Heart right ventricle (tissue), 16 donors: ENCODE measurements at regions not wholly inside any gene's neighbourhood (a gene's known extent, or its start where the extent isn't known, plus 50 kb on each side); places are given as distances from the start of the nearest gene placed in this dataset.

Experiments
- ATAC-seq, 8 donors: fragments of 200-7000 bp; cut with Tn5 transposase; one replicate each; pipeline ENCODE4 v1.9.1; 2020; ENCODE audit warnings: mild to moderate bottlenecking in 8 of 8, moderate library complexity in 8 of 8, moderate number of reproducible peaks in 1 of 8
- DNase-seq, 2 donors: peaks; one replicate each; pipeline ENCODE4 v3.0.0-alpha.2; 2020
- H3K27ac ChIP-seq, 10 donors: fragments of 200-600 bp; sonication (generic) in 2 of 10; one replicate each; pipeline versions ENCODE4 v1.5.0 to v1.8.0; 2020 to 2022; ENCODE audit warnings: mild to moderate bottlenecking in 3 of 10
- H3K27me3 ChIP-seq, 7 donors: fragments of 200-600 bp; one replicate each; pipeline ENCODE4 v1.8.0; 2021 to 2022; ENCODE audit warnings: mild to moderate bottlenecking in 2 of 7
- H3K36me3 ChIP-seq, 9 donors: fragments of 200-600 bp; sonication (generic) in 1 of 9; one replicate each; pipeline versions ENCODE4 v1.5.0 to v1.8.0; 2020 to 2022; ENCODE audit warnings: mild to moderate bottlenecking in 2 of 9
- H3K4me1 ChIP-seq, 9 donors: fragments of 200-600 bp; sonication (generic) in 1 of 9; one replicate each; pipeline versions ENCODE4 v1.5.0 to v1.8.0; 2020 to 2022; ENCODE audit warnings: mild to moderate bottlenecking in 4 of 9
- H3K4me3 ChIP-seq, 10 donors: fragments of 200-600 bp; sonication (generic) in 2 of 10; one replicate each; pipeline versions ENCODE4 v1.5.0 to v1.8.0; 2020 to 2022; ENCODE audit warnings: mild to moderate bottlenecking in 7 of 10, moderate library complexity in 2 of 10
- H3K9me3 ChIP-seq, 11 donors: fragments of 200-600 bp in 10 of 11; sonication (generic) in 2 of 11; one replicate each; pipeline versions ENCODE4 v1.5.0 to v1.8.0; 2013 to 2022; ENCODE audit warnings: mild to moderate bottlenecking in 2 of 11, control low read depth in 1 of 11, moderate library complexity in 1 of 11
- WGBS, 2 donors: extraction: QIAGEN DNeasy Blood & Tissue Kit; methylation state at CpG; one replicate each; pipeline ENCODE4 v1.1.7; 2013; ENCODE audit warnings: inconsistent platforms in 1 of 2; 5-methylcytosine and 5-hydroxymethylcytosine counted together
- intact Hi-C, 10 donors: fragments of 100-400 bp; cut with DNase I; formaldehyde crosslinking; loops; one replicate each; pipeline versions ENCODE4 v1.11.1 to v1.14.2; 2022
- TF ChIP-seq, protein P1 (sequence below), 9 donors: fragments of 200-600 bp; sonication (generic) in 2 of 9; IDR thresholded peaks; one replicate each; pipeline versions ENCODE4 v1.5.0 to v1.8.0; 2021 to 2022; ENCODE audit warnings: antibody characterized with exemption in 9 of 9, mild to moderate bottlenecking in 5 of 9, moderate library complexity in 1 of 9
- donor health status: Arrhythmogenic right ventricular cardiomyopathy.
- donor health status: ischemic (EF 13 %, LVEDD 7.1; RV severe dilation, severe dysfunction).
- donor health status: healthy with polysubstance abuse.
- donor health status: DM: no; HTN: yes; CAD: no.
- donor health status: DM: no; HTN: no; CAD: no.
- donor health status: ischemic (EF 25% LVEDD 6.9; RV normal size, moderate dysfunction).
- donor health status: ischemic (EF 25% LVEDD 5.7; RV mildly dilated, moderate dysfunction).
- donor health status: healthy.
- donor health status: DM: yes; HTN: yes; CAD: no.
- donor health status: Ischemic cardiomyopathy.
- donor health status: ischemic (EF 35%, LVEDD 5.7; RV mildly dilated, moderate dysfunction).
- donor health status: nonischemic (EF 11% LVEDD 7.7; RV severe dilation, severe dysfunction).
- donor health status: DM: yes; HTN: yes; CAD: no.
- donor health status: PGD.
- donor health status: ischemic (EF 29% LVEDD 5.4; RV normal size, mild dysfunction).
- donor health status: nonischemic (EF 23%, LVEDD 6.1; RV moderate dilation, normal function).

DNA sequence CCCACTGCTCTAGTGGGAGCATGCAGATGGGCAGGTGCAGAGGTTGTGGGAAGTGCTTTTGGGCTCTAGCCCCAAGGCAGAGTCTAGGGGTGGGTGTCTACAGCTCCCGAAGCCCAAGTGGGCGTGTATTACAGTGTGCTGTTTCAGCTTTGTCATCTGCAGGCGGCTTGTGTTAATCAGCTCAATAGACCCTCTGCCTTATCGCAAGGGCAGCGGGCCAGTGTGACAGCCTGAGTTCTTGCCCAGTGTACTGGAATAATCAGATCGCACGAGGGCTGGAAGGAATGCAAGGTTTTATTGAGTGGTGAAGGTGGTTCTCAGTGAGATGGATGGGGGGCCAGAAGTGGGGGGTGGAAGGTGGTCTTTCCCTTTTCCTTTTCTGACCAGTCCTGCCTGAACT is 529.4 kb upstream of the AMOT start:
- no peaks in the 10 kb centered on the region for H3K4me1 ChIP-seq
- TF ChIP-seq, protein P1, sequence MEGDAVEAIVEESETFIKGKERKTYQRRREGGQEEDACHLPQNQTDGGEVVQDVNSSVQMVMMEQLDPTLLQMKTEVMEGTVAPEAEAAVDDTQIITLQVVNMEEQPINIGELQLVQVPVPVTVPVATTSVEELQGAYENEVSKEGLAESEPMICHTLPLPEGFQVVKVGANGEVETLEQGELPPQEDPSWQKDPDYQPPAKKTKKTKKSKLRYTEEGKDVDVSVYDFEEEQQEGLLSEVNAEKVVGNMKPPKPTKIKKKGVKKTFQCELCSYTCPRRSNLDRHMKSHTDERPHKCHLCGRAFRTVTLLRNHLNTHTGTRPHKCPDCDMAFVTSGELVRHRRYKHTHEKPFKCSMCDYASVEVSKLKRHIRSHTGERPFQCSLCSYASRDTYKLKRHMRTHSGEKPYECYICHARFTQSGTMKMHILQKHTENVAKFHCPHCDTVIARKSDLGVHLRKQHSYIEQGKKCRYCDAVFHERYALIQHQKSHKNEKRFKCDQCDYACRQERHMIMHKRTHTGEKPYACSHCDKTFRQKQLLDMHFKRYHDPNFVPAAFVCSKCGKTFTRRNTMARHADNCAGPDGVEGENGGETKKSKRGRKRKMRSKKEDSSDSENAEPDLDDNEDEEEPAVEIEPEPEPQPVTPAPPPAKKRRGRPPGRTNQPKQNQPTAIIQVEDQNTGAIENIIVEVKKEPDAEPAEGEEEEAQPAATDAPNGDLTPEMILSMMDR (IDR thresholded peaks at IDR 0.05) = no peak
- ATAC-seq (no peak), DNase-seq (no peak)
- intact Hi-C loops = no loop called here
- peaks cover 0 to 6% (median 0%) of the 10 kb centered on the region in 7 donors for H3K27me3 ChIP-seq
- H3K36me3 ChIP-seq = no peaks in the 10 kb centered on the region
- WGBS, 2 donors = 45 to 62% methylated on average over 7 of the region's 7 CpGs
- H3K9me3 ChIP-seq = peaks cover 0 to 19% (median 0%) of the 10 kb centered on the region in 11 donors
- H3K27ac ChIP-seq = no peak overlapping the region
- H3K4me3 ChIP-seq = no peak overlapping the region

DNA sequence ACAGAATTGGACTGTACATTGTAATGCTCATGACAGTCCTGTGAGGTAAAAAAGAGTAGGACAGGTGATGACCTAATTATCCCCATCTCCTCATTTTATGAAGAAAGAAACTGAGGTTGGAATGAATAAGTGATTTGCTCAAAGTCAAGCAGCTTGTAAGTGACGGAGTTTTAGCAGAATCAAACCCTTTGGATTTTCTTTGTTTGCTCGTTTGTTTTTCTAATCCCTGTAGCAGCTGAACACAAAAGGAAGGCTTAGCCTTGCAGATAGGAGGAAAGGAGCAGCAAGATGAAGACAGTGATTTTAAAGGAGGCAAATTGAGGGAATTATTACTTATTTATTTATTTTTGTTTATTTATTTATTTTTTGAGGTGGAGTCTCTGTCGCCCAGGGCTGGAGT is 528.4 kb upstream of the AMOT start:
- no peaks in the 10 kb centered on the region for H3K36me3 ChIP-seq
- no peaks in the 10 kb centered on the region for H3K4me1 ChIP-seq
- TF ChIP-seq, protein P1 (IDR thresholded peaks at IDR 0.05) = no peak
- intact Hi-C loops = no loop called here
- no peak overlapping the region for H3K4me3 ChIP-seq
- no peak overlapping the region for H3K27ac ChIP-seq
- ATAC-seq (no peak), DNase-seq (no peak)
- H3K9me3 ChIP-seq = peaks cover 0 to 26% (median 0%) of the 10 kb centered on the region in 11 donors
- H3K27me3 ChIP-seq = peaks cover 0 to 6% (median 0%) of the 10 kb centered on the region in 7 donors
- WGBS, 2 donors = 78 to 89% methylated on average over 3 of the region's 3 CpGs

DNA sequence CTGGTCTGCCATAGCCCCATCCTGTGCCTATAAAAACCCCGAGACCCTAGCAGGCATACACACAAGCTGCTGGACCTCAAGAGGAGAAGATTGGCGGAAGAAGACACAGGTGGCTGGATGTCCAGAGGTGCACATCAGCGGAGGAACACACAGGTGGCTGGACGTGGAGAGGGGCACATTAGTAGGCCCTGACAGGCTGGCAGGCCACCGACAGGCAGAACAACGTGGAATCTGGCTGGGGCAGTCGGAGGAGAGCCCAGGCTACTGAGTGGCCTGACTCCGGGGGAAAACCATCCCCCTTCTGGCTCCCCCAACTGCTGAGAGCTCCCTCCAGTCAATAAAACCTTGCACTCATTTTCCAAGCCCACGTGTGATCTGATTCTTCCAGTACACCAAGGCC is 512.5 kb upstream of the AMOT start:
- no peaks in the 10 kb centered on the region for H3K27me3 ChIP-seq
- H3K4me1 ChIP-seq = no peaks in the 10 kb centered on the region
- intact Hi-C loops = no loop called here
- DNase-seq (no peak), ATAC-seq (no peak)
- WGBS, 2 donors = 75 to 82% methylated on average over 7 to 9 of the region's 9 CpGs
- H3K9me3 ChIP-seq = no peaks in the 10 kb centered on the region
- TF ChIP-seq, protein P1 (IDR thresholded peaks at IDR 0.05) = no peak
- no peaks in the 10 kb centered on the region for H3K36me3 ChIP-seq
- no peak overlapping the region for H3K4me3 ChIP-seq
- H3K27ac ChIP-seq = no peak overlapping the region

DNA sequence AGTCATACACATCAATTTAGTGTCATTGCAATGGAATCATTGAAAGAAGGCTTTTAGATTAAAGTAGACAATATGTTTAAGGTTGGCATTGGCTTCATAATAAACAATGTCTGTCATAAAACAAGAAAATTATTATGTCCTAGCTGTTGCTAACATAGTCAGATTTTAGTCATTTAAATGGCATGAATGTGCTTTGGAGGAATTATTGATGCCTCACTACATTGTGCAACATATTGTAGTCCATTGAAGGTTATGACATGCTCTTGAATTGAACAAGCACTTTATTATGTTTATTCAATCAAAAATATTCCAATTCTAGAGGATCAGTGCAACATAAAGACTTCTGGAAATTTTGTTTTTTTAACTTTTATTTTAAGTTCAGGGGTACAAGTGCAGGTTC is 489.8 kb upstream of the AMOT start:
- Histone ChIP-seq H3K27me3 (peaks cover 0 to 5% (median 0%) of the 10 kb centered on the region in 7 donors), H3K36me3 (no peaks in the 10 kb centered on the region), H3K9me3 (no peaks in the 10 kb centered on the region), H3K27ac (no peak overlapping the region), H3K4me1 (no peaks in the 10 kb centered on the region), H3K4me3 (no peak overlapping the region)
- TF ChIP-seq, protein P1 (IDR thresholded peaks at IDR 0.05) = no peak
- intact Hi-C loops = no loop called here
- no peak for ATAC-seq
- no peak for DNase-seq
